C1 segment of cervical spinal cord (tissue), 14 donors: ENCODE measurements at regions not wholly inside any gene's neighbourhood (a gene's known extent, or its start where the extent isn't known, plus 50 kb on each side); places are given as distances from the start of the nearest gene placed in this dataset.

Experiments used
- DNase-seq, 14 donors: peaks; one replicate each; lab custom pipeline; 2025; lab: John Stamatoyannopoulos, UW

DNA sequence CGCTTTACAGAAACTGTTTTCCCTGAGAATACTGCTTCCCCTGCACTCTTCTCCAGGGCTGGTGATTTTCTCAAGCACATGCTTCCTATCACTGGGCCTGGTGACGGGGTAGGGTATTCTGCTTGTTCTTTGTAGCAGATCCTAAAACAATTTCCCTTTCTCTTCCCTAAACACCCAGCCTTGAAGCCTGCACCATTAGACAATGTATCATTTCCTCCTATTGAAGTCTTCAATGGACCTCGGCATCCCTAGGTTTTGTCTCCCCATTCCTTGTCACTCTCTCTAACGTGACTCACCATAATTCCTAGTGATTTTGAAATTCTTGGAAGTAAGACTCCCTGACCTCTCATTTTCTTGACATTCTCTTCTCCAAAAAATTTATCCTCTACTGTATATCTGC is 109.5 kb upstream of the GHITM start:
- no peak for DNase-seq

DNA sequence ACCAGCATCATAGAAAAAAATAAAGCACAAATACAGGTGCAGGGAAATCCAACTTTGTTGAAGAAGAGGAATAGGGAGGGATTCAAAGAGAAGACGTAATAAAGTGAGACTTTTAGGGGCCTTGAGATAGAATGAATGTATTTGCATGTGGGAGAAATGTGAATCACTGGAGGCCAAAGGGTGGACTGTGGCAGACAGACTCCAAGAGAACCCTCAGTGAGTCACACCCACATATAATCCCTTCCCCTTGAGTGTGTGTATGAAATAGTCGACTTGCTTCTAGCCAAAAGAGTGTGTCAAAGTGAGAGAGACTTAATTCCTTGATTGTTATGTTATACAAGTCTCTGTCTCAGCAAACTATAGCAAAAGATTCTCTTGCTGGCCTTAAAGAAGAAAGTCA is 101.3 kb upstream of the GHITM start:
- DNase-seq, result no peak

DNA sequence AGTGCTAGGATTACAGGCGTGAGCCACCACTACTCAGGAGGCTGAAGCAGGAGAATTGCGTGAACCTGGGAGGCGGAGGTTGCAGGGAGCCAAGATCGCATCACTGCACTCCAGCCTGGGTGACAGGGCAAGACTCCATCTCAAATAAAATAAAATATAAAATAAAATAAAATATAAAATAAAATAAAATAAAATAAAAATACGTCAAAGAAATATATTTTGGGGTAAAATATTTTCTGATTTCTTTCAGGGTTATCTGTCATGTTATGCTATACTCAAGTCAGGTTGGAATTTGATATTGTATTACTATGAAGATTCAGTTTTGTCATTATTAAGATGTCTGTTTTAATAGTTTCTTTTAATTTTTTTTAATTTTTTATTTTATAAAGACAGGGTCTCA is 99.4 kb upstream of the GHITM start:
- DNase-seq, result no peak

DNA sequence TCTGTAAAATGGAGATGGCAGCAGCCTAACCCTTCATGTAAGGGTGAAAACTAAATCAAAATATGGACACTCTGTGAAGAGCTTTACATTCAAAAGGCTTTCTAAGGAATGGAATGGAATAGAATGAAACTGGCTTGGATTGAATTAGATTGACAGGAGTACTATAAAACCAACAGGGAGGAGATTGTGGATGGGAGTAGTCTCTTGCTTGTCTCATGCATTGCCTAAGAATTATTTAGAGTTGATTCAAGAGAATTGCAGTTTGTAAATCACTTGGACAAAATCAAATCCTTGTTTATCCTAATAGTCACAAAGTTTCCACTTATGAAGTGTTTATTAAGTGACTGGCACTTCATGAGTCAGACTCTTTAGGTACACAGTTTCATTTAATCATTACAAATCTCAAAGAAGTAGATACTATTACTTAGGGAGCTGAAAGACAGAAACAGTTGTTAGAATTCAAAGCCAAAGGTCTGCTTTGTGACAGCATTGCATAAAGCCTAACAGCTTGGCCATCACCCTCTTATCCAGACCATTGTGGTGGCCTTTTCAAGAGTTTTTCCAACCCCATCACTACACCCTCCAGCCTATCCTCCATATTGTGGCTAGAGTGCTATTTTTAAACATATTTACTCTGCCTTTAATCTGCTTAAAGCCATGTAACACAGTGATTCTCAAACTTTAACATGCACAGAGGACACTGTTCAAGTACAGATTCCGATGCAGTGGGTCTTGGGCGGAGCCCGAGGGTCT is 91.9 kb upstream of the GHITM start:
- DNase-seq, result no peak

DNA sequence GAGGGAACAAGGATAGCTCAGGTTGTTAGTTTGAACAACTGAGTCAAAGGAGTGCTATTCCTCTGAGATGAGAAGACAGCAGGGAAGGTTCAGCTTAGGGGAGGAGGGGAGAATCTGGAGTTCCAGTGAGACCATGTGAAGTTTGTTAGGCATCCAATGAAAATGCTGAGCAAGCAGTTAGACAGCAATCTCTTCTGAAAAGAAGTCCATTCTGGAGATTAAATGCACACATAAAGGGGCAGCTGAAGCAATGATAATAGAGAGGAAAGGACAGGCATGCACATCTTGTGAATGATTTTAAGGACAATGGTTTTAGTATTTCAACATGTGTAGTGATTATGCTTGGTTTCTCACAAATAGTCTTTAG is 89.7 kb upstream of the GHITM start:
- DNase-seq, result no peak

DNA sequence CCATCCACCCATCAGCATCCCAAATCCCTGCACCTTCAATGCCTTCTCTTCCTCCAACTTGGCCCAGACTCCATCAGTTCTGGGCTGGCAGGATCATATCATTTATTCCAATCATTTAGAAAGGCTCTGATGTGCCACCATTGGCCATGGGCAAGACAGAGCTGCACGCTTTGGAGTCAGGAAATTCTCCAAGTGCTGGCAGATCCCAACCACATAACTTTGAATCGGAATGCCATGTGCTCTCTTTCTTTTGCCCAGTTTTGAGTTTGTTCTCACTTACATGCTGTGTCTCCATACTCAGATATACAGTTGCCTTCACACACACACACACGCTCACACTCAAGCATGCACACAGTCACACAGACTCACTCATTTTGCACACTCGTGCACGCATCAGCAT is 85.7 kb upstream of the GHITM start:
- DNase-seq, result no peak

DNA sequence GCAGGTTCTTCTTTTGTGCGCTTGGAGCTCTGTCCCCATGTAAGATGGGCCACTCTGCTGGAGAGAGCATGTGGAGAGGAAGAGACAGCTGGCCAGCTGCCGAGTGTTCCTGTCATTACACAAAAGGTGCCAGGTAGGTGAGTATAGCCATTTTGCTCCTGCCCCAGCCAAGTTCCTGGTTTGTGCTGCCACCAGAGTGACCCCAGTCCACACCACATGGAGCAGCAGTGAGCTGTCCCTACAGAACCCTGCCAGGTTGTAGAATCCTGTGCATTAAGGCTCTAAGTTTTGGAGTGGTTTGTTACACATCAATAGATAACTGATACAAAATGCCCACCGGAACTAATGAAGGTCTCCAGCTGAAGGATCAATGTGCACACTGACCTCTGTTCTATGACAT is 84.6 kb upstream of the GHITM start:
- no peak for DNase-seq

DNA sequence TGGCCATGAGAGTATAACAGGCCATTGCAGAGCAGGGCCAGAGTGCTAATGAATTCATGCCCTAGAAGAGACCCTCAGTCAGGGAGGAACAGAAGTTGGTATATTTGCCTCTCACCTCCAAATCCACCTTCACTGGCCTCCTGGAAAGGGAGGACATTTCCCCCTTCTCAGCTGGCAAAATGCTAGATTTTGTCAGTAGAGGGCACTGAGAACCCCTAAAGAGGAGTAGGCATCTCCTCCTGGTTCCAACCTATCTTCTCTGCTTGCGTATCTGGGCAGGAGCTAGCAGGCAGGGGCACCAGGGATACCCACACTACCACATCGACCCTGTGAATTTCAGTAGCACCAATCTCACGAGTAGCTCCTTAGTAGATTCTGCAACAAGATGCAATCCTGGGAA is 79.8 kb upstream of the GHITM start:
- no peak for DNase-seq

DNA sequence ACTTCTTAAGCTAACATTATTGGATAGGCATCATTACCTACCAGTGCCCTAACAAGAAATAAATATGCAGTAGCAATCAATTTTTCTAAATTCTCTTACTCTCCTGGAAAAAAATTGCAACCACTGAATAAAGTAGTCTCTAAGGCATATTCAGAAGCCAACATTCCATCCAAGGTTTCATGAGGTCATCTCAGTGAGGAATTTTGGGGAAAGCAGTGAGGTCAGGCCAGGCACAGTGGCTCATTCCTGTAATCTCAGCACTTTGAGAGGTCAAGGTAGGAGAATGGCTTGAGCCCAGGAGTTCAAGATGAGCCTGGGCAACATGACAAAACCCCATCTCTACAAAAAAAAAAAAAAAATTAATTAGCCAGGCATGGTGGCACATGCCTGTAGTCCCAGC is 75.9 kb upstream of the GHITM start:
- DNase-seq, result no peak

DNA sequence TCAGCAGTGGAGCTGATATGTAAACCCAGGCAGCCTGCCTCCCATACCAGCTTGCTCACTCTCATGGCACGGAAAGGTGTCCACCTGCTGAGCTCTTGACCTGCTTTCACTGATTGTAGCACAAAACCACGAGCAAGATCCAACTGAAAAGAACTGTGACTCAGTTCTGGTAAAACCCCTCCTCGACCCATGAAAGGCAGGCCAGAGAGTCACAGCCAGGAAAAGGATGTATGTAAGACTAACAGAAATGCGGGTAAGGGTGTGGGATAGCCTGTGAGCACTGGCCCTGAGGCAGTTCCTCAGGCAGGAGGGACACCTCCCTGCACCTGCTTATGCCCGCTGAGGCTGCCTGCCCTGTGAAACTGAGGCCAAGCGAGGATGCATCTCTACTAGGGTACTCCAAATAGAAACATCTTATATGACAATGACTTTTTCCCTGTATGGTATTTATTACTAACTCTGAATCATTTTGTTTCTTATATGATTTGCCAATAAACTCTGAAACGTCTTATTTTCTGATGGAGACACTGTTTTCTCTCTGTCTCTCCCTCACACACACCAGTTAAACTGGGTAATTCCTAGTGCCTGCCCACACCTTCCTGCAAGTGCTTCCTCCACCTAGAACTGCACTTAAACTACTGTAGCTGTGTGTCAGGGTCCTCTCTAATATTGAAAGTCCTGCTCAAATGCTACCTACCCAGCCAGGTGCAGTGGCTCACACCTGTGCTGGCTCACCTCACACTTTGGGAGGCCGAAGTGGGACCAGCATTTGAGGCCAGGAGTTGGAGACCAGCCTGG is 73.3 kb upstream of the GHITM start:
- no peak for DNase-seq

DNA sequence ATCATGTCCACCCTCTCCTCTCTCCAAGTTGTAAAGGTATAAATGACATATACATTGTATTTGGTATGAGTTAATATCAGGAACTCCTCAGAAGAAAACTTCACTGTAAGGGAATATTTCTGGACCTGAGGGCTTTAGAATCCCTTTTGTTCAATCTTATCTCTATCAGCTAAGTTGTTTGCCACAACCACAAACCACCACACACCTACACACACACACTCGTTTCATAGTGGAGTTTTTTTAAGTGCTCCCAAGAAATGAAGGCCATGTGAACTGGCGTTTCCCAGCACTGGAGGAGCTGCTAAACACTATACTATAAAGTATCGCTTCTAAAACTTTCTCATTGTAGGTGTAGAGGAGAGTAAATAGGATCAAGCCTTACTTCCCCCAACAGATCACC is 64.8 kb upstream of the GHITM start:
- no peak for DNase-seq

DNA sequence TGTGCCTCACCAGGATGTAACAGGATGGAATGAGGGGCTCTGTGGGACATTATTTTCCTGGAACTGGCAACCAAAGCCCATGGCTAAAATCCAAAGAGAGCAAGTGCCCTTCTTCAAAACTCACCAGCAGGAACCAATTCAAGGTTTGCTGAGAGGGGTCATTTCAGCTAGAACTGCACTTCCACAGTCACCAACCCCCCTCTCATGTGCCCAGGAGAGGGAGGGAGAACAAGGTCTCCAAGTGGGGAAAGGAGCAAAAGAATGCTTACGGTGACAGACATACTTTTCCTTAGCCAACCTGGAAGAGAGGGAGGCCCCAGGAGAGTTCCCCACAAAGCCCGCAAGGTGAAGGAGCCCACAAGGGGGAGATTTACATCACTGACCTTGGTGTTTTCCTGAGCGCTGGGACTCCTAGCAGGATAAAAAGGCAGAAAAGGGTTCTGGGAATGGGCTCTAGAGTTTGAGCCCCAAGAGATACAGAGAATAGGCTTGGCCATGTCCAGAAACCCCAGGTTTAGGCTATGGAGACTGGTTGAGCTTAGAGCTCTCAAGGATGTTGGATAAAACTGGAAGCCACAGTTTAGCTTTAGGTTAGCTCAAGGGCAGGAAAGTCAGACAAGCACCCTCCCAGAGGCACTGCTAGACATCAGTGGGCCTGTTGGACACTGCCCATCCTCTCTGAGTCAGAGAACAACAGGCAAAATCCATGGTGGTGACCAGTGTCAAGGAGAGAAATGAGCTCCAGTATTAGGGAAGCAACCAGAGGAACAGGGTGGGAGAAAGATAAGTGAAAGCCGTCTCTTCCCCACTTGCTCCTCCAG is 63.9 kb upstream of the GHITM start:
- DNase-seq, result no peak

DNA sequence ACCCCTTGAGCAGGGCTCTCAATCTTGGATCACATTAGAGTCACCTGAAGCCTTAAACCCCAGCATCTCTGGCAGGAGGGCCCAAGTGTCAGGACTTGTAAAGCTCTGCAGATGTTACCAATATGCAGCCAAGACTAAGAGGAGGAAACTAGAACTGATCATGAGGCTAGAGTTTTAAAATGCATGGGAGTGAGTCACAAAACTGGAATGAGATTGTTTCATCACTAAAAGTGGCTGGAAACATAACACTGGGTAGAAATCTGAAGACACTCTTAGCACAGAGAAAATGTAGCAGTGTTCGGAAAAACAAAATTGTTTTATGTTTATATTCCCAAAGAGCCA is 63.3 kb upstream of the GHITM start:
- DNase-seq, result no peak

DNA sequence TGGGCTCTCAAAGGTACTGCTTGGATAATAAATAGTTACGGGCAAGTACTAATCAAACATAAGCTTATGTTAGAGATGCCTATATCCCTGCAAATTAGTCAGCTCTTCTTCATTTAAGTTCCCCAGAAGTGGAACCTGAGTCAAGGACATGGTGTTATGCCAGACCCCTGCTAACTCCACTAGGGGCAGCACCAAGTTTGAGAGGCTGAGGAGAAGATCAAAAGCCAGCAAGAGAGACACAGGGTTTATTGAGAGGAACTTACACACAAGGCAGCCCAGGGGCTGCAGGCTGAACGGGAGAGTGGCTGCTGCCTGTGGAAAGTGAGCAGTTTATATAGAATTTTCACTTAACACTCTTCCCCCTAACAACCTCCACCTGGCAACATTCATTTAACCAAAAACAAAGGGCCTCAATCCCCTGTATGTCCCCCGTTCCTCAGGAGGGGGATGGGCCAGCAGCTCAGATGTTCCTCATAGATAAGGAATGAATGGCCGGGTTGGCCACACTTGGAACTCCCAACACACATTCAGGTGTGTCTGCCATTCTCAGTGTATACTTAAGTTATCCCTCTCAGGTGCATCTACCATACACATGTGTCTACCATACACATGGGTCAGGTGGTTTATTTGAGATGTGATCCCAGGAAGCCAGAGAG is 62.6 kb upstream of the GHITM start:
- DNase-seq, result no peak

DNA sequence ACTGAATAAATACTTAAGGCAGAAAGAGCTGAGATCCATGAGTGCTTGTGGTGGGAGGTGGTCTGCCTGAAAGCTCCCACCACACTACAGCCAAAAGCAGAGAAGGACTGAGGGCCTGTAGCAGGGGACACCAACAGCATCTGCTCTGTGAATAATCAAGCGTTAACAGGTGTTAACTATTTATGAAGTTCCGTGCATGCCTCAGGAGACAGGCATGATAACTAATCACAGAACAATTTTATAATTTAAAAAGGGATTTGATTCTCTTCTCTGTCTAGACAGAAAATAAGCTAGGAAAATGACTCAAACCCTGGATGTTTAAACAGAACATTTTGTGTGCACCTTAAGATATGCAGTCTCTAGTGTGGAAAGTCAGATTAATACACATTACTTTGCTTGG is 61.5 kb upstream of the GHITM start:
- no peak for DNase-seq

DNA sequence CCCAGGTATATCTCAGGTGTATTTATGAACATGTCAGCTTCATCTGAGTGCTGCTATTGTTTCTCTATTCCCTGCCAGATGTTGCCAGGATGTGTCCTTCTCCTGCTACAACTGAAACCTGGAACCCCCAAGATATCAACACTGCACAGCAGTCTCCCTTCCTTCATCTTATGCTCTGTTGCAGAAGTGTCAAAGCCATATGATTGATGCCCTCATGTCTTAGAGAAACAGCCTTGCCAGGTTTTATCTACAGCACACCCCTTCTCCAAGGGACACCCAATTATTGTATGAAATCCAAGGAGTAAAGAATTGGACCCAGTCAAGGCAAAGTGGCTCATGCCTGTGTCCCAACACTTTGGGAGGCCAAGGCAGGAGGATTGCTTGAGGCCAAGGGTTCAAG is 60.5 kb upstream of the GHITM start:
- no peak for DNase-seq

DNA sequence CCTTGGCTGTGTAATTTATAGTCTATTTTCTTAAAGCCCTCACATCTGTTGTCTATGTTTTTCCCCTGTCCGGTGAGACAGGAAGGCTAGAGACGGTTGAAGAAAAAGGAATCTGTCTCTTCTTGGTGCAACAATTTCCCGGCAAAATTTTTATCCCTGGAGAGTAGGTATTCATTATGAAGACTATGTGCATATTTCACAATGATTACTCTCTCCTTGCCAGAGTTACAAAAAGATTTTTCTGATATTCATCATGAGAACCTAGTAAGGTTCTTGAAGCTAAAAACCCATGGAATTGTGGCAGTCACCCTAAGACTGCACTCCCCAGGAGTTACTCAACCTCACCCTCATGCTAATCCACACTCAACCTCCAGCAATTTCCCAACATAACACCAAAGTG is 55.0 kb upstream of the GHITM start:
- no peak for DNase-seq

DNA sequence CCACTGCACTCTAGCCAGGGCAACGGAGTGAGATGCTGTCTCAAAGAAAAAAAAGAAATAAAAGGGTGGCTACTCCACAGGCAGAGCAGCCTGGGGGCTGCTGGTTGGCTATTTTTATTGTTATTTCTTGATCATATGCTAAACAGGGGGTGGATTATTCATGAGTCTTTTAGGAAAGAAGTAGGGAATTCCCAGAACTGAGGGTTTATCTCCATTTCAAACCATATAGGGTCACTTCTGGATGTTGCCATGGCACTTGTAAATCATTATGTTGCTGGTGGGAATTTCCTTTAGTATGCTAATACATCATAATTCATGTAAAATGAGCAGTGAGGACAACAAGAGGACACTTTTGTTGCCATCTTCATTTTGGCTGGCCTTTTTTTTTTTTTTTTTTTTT is 52.1 kb upstream of the GHITM start:
- no peak for DNase-seq

DNA sequence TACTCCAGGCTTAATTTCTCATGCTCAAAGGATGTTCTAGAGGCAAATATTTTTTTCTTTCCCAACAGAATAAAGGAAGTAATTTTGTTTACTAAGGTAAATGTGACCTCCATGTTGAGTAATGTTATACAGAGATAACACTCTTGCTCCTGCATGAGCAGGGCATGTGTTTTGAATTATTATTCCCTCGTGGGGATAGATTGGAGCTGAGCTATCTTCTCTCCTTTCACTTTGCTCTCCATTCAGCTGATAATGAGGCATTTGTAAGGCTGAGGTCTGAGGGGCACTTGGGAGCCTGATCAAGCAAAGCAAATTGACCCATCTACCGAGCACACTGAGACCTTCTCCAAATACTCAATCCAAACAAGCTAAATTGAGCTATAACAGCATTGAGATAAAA is 50.7 kb upstream of the GHITM start:
- DNase-seq, result no peak

DNA sequence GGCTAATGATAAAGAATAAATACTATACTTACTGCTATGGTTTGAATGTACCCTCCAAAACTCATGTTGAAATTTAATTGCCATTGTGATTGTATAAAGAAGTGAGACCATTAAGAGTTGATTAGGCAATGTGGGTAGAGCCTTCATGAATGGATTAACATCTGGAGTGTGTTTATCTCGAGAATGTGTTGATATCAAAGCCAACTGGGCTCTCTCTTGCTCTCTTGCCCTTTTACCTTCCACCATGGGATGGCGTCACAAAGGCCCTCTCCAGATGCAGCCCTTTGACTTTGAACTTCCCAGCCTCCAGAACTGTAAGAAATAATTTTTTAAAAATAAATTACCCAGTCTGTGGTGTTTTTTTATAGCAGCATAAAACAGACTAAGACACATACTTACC is 50.1 kb upstream of the GHITM start:
- DNase-seq, result no peak
